Thymus (tissue), 11 donors: ENCODE measurements at regions not wholly inside any gene's neighbourhood (a gene's known extent, or its start where the extent isn't known, plus 50 kb on each side); places are given as distances from the start of the nearest gene placed in this dataset.
"Not testable (repeated sequence)": the region's sequence is repeated elsewhere in the genome, so short reads cannot be mapped to it uniquely, and the experiment has no call there.

Experiments used
- DNase-seq, 9 donors: peaks; one replicate each; pipeline ENCODE4 v3.0.0-alpha.2; 2013; ENCODE audit warnings: low spot score in 9 of 9, low read depth in 6 of 9, missing footprints in 1 of 9
- H3K27ac ChIP-seq, 2 donors: one replicate each; pipeline ENCODE4 v1.5.1; 2013; ENCODE audit warnings: control low read depth in 1 of 2, low read depth in 1 of 2, low read length in 1 of 2, mild to moderate bottlenecking in 1 of 2, moderate library complexity in 1 of 2
- H3K27me3 ChIP-seq, 2 donors: one replicate each; pipeline ENCODE4 v1.5.1; 2013; ENCODE audit warnings: low read length in 1 of 2; ENCODE audit not compliant: control insufficient read depth in 2 of 2, insufficient read depth in 1 of 2
- H3K36me3 ChIP-seq, 2 donors: one replicate each; pipeline ENCODE4 v1.5.1; 2013; ENCODE audit warnings: low read length in 1 of 2, mild to moderate bottlenecking in 1 of 2, moderate library complexity in 1 of 2; ENCODE audit not compliant: control insufficient read depth in 2 of 2, insufficient read depth in 2 of 2
- H3K4me1 ChIP-seq, 2 donors: one replicate each; pipeline ENCODE4 v1.5.1; 2013; ENCODE audit warnings: low read length in 2 of 2; ENCODE audit not compliant: control insufficient read depth in 2 of 2, insufficient read depth in 2 of 2
- H3K4me3 ChIP-seq, 2 donors: one replicate each; pipeline ENCODE4 v1.5.1; 2013; ENCODE audit warnings: low read length in 2 of 2, control low read depth in 1 of 2, mild to moderate bottlenecking in 1 of 2
- H3K9me3 ChIP-seq, 2 donors: one replicate each; pipeline ENCODE4 v1.5.1; 2013; ENCODE audit warnings: low read length in 1 of 2, mild to moderate bottlenecking in 1 of 2; ENCODE audit not compliant: control insufficient read depth in 2 of 2, insufficient read depth in 1 of 2
- WGBS: extraction: QIAGEN DNeasy Blood & Tissue Kit; methylation state at CpG from one replicate; pipeline ENCODE4 v1.1.7; 2013; 5-methylcytosine and 5-hydroxymethylcytosine counted together
- donor health status: healthy.

- not testable (repeated sequence) for H3K27me3 ChIP-seq, H3K4me1 ChIP-seq, H3K36me3 ChIP-seq, H3K9me3 ChIP-seq, DNase-seq, H3K4me3 ChIP-seq, H3K27ac ChIP-seq
- WGBS = no CpG with 5 or more reads among the region's 41 CpGs
Measured at GRCh38 chr1:228611707-228612106, 123.6 kb upstream of the RHOU start.

GRCh38 chr1:228622002-228622716 lies 113.1 kb upstream of the RHOU start:
- not testable (repeated sequence) for H3K27ac ChIP-seq, H3K27me3 ChIP-seq, H3K36me3 ChIP-seq, H3K4me1 ChIP-seq, H3K4me3 ChIP-seq, DNase-seq, H3K9me3 ChIP-seq
- WGBS = 72% methylated on average over 9 of the region's 52 CpGs

DNA sequence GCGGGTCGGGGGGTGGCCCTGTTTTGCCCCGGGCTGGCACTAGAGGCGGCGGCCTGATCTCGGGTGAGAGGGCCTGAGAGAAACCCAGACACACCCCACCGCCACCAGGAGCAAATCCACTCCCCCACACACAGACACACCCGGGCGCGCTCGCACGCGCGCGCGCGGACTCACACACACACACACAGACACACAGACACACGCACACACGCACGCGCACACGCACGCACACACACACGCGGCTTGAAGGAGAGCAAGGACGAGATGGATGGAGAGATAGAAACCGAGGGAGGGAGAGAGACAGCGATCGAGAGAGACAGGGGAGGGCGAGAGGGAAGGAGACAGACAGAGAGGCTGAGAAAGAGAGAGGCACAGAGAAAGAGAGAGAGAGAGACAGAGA lies 108.8 kb upstream of the RHOU start:
- not testable (repeated sequence) for H3K36me3 ChIP-seq, H3K9me3 ChIP-seq, DNase-seq, H3K27me3 ChIP-seq, H3K4me3 ChIP-seq, H3K4me1 ChIP-seq, H3K27ac ChIP-seq
- WGBS = no CpG with 5 or more reads among the region's 30 CpGs

DNA sequence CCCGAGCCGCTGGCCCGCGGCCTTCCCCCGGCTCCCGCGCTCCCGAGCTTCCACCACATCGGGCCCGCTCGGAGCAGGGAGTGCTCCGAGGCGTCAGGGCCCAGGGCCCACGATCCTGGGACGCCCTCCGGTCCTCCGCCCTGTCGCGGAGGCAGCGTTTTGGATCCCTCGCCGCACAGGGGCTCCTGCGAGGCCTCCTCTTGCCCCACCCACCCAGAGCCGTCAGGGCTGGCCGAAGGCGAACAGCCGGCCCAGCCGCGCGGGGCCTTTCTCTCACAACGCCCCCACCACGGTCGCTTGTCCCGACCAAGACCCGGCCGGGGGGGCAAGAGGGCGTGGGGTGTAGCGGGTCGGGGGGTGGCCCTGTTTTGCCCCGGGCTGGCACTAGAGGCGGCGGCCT lies 102.4 kb upstream of the RHOU start:
- H3K27me3 ChIP-seq, DNase-seq, H3K27ac ChIP-seq, H3K4me1 ChIP-seq, H3K9me3 ChIP-seq, H3K36me3 ChIP-seq, H3K4me3 ChIP-seq: not testable (repeated sequence)
- no CpG with 5 or more reads among the region's 42 CpGs for WGBS

DNA sequence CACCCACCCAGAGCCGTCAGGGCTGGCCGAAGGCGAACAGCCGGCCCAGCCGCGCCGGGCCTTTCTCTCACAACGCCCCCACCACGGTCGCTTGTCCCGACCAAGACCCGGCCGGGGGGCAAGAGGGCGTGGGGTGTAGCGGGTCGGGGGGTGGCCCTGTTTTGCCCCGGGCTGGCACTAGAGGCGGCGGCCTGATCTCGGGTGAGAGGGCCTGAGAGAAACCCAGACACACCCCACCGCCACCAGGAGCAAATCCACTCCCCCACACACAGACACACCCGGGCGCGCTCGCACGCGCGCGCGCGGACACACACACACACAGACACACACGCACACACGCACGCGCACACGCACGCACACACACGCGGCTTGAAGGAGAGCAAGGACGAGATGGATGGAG lies 100.0 kb upstream of the RHOU start:
- not testable (repeated sequence) for H3K27me3 ChIP-seq, DNase-seq, H3K36me3 ChIP-seq, H3K9me3 ChIP-seq, H3K27ac ChIP-seq, H3K4me1 ChIP-seq
- WGBS = 53% methylated on average over 40 of the region's 40 CpGs
- peak overlapping the region; percentile 13 to 21 for H3K4me3 ChIP-seq

- H3K9me3 ChIP-seq, H3K27ac ChIP-seq, H3K4me1 ChIP-seq, H3K36me3 ChIP-seq, H3K4me3 ChIP-seq, DNase-seq, H3K27me3 ChIP-seq: not testable (repeated sequence)
- WGBS = no CpG with 5 or more reads among the region's 39 CpGs
Measured at GRCh38 chr1:228637529-228637928, 97.8 kb upstream of the RHOU start.

GRCh38 chr1:228646717-228647522 lies 88.4 kb upstream of the RHOU start:
- WGBS = 1% methylated on average over 49 of the region's 49 CpGs
- peaks cover 26 to 55% of the 10 kb centered on the region in 2 donors for H3K27me3 ChIP-seq

GRCh38 chr1:228647523-228648444 lies 87.5 kb upstream of the RHOU start:
- H3K4me1 ChIP-seq = peaks cover 12 to 16% of the 10 kb centered on the region in 2 donors
- no peak overlapping the region for H3K27ac ChIP-seq
- peaks cover 26 to 58% of the 10 kb centered on the region in 2 donors for H3K27me3 ChIP-seq
- 2% methylated on average over 67 of the region's 67 CpGs for WGBS
- H3K4me3 ChIP-seq = peak overlapping the region; percentile 39 to 46
- peaks cover 0 to 14% of the 10 kb centered on the region in 2 donors for H3K9me3 ChIP-seq
- H3K36me3 ChIP-seq = no peaks in the 10 kb centered on the region
- DNase-seq = peak in 4 of 9 donors; percentile 4 to 42 (median 16)

More at GRCh38 chr1:228646717-228647522, 88.4 kb upstream of the RHOU start:
- H3K36me3 ChIP-seq = no peaks in the 10 kb centered on the region
- H3K4me1 ChIP-seq = peaks cover 12 to 16% of the 10 kb centered on the region in 2 donors
- H3K9me3 ChIP-seq = peaks cover 0 to 14% of the 10 kb centered on the region in 2 donors
- H3K4me3 ChIP-seq = peak overlapping the region; percentile 39 to 46
- H3K27ac ChIP-seq = no peak overlapping the region
- peak in 4 of 9 donors; percentile 21 to 62 (median 36) for DNase-seq
